Hypothalamus (tissue), 51 donors: ENCODE measurements at regions not wholly inside any gene's neighbourhood (a gene's known extent, or its start where the extent isn't known, plus 50 kb on each side); places are given as distances from the start of the nearest gene placed in this dataset.

Experiments
- DNase-seq, 51 donors: peaks; one replicate each; lab custom pipeline; 2025; lab: John Stamatoyannopoulos, UW

DNA sequence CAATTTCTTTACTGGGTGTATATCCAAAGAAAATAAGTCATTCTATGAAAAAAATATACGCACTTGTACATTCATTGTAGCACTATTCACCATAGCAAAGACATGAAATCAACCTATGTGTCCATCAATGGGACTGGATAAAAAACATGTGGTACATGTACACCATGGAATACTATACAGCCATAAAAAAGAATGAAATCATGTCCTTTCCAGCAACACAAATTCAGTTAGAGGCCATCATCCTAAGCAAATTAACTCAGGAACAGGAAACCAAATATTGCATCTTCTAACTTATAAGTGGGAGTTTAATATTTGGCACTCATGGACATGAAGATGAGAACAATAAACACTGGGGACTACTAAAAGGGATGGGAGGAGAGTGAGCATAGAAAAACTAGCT, 325.7 kb downstream of the TGFB2 start:
- no peak for DNase-seq

DNA sequence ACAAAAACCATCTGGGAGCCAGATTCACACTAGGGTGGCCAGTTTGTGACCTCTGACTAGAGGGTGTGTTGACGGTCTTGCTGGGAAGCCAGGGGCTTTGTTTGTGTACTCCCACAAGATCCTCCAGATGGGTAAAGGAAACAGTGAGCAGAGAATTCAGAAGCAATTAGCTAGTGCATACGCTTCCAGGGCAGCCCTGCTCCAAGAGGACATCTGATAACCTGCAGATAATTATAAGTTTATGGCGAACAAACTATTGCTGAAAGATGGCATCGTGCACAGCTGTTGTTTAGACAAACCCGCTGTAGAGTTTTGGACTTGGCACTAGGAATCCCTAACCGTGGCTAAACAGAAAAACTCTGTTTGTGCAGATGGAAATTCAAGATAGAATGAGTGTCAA, 326.4 kb downstream of the TGFB2 start:
- no peak for DNase-seq

DNA sequence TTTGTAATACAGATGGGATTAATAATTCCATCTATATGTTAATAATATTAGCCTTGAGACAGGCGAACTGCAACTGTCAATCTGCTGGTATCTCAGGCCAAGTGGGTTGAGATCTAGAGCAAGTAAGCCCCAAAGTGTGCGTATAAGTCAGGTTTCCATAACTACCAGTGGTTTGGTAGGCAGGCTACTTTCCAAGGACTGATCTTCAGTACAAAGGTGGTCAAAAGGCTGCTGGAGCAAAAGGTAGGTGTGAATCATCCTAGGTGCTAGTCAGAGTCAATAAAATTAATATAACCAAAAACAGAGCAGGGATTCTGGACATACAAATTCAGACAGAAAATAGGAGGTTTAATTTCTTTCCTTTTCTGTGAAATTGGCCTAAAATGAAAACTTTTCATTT, 328.0 kb downstream of the TGFB2 start:
- DNase-seq, result no peak

DNA sequence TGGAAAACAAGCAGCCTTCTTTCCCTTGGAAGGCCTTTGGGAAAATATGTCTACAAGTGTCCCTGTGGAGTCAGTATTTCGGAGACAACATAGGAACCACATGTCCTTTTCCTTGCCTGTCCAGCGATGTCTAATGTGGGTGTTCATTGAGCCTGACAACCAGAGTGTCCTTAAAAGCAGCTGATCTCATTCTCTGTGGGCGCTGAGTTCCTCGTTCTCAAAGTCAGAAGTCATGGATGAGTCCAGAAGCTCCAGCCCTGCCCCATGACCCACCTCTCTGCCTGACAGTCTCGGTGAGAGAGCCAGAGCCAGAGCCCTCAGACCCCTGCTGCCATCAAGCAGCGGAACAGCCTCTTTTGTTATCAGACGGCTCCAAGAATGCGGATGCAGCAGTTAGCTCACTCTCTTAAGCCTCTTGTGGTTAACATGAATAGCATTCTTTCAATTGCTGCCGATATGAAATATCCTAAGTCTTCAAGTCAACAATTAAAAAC, 329.2 kb downstream of the TGFB2 start:
- DNase-seq, result no peak

DNA sequence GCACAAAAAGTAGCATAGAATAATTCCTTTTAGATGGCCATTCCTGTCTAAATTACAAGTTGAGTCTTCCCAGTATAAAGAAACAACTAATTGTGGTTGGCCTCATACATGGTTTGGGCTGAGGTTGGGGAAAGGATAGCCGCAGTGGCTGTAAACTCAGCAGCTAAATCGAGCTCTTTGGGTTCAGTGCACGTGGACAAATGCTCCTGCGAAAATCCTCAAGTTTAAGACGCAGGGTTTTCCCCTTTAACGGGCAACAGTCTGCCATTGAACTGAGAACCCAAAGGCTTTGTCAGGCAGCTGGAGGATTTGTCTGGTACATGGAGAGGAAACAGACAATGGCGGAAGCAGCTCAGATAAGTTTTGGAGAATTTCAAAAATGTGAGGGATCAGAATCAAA, 331.9 kb downstream of the TGFB2 start:
- no peak for DNase-seq

DNA sequence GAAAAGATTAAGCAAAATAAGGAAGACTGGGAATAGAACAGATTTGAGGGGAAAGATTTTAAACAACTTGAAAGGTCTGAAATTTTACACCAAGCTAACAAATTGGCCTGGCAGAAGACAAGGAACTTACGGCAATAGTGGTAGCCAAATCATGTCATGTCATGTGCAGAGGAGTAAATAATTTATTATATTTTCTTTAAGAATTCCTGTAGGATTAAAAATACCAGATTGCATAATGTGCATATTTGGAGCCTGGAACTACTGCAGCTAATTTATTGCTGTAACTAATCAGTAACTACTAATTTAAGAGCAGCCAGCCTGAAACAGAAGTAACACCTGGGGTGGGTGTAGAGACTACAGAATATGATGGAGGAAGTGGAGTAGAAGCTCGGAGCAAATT, 334.3 kb downstream of the TGFB2 start:
- DNase-seq, result no peak

DNA sequence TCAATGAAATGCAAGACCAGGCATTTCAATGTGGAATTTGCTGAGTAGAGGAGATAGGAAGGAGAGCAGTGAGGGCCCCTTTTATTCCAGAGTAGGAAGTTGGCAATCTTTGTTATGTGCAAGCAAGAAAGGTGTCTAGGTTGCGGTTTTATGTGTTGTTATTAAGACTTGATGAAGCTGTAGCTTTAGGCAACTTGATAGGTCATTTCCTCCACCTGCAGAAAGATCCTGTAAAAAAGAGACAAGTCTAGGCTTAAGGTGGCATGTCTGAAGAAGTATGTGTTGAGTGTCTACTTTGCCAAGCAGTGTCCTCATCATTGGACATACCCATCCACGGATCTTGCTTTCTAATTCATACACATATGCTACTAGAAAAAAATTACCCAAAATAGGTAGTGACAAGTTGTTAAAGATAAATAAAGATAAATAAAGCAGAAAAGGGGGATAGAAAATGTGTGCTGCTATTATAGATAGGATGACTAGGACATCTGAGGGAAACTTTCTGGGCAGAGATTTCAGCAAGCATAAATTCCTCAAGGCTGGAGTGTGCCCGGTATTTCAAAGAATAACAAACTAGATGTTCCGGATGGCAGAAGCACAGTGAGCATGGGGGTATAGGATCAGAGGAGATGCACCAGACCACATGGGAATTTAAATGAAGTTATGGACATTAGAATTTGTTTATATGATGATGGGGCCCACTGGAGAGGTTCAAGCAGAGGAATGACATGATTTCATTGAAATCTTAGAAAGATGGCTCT, 335.0 kb downstream of the TGFB2 start:
- DNase-seq, result no peak

DNA sequence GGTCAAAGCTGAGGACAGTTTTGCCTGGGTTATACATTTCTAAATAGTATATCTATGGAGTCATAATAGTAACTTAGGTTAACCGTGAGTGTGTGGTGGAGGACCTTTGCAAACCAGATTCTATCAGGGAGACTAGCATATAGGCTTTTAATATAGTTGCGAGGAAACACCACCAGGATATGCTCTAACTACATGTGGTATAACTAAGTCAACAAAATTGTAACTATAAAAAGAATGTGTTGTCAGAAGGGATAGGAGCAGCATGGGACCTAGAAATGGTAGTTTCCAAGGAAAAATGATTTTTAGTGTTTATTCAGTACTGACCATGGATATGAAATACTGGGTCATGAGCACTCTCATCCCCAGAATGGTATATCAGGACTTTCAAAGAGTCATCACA, 338.1 kb downstream of the TGFB2 start:
- no peak for DNase-seq

DNA sequence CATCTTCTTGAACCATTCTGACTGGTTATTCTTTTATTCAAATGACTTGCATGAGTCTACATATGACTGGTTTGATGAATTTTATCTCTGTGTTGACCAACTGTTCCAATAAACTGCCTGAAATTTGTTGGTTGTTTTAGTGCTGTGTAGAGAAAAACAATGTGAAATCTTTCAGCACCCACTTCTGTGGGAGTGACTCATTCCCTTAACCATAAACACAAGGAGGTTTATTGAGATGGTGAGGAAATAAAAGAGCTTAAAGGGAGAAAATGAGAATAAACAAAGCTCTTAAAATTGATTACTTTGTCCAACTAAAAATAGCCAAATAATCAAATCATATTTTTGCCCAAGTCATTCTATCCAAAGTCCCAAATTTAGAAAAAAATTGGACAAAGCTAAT, 341.1 kb downstream of the TGFB2 start:
- DNase-seq, result no peak

DNA sequence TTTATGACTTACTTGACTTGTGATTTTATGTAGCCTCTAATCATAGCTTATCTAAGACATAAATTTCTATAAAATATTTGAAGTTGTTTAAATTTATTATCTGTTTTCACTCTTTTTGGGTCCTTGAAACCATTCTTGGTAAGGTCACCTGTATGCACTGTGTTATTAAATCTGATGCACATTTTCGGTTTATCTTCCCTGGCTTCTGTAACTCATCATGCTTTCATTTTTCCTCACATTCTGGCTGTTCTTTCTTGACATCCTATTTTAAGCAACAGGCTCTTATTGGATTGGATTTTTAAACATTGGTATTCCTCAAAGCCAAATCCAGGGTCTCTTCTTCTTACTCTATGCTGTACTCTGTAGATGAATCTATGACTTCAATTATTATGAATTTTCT, 341.6 kb downstream of the TGFB2 start:
- DNase-seq, result no peak

DNA sequence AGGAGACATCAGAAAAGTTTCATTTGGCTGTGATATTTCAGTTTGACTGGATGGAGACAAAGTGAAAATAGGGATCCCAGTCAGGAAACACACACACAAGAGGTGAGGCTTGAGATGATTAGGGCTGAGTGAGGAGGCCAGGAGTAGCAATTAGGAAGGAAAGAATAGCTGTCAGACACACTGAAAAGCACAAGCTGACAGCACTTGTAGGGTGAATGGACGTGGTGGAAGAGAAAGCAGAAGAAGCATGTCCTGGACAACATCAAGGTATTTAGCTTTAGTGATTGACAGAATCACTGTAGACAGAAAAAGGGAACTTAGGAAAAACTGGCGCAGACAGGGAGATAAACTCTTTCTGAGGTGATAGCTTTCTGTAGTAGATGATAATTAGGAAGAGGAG, 347.7 kb downstream of the TGFB2 start:
- no peak for DNase-seq

DNA sequence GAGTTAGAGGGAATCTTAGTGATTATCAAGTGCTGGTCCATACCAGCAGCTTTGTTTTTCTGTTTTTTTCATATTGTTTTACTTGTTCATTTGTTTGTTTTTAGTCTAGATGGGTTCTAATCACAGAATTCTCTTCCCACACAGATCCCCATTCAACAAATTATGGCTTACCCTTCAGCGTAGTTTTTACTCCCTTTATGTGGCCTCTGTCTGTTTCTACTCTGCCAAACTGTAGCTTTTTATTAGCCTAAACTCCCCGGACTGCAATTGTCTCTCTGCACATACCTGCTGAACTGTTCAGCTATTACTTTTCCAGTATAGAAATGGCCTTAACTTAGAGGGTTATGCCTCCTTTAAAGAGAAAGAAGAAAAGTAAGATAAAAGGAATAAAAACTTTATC, 348.5 kb downstream of the TGFB2 start:
- DNase-seq, result no peak

DNA sequence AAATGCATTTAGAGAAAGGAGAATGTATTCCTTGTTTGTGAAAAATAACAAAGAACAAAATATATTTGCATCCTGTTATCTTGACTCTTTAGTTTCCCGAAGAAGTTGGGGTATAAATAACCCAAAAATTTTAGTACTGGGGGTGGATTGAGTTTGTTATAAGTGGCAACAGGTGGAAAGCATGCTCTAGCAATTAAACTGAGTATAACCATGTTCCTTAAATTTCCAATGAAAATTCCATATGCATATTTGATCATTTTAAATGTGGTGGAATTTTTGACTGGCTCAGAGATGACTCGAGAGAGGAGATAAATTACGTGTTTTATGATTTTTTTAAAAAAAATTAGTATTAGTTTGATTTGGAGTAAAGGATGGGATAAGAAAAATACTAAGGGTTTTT, 348.9 kb downstream of the TGFB2 start:
- DNase-seq, result no peak

DNA sequence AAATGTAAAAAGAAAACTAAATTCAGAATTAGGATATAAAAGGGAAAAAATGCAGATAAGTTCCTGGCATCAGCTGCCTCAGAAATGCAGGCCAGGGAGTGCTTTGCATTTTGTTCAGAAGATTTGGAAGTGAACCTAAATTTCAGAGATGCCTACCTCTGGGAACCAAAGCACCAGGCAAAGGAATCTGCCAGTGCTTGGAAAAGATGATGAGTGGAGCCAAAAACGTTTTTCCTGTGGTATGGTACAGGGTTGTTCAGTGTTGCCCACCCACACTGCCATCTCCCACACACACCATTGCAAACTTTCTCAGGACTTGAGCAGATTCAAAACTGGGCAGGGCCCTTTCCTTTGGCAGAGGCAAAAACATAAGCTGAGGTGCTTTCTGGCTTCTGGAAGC, 349.5 kb downstream of the TGFB2 start:
- no peak for DNase-seq

DNA sequence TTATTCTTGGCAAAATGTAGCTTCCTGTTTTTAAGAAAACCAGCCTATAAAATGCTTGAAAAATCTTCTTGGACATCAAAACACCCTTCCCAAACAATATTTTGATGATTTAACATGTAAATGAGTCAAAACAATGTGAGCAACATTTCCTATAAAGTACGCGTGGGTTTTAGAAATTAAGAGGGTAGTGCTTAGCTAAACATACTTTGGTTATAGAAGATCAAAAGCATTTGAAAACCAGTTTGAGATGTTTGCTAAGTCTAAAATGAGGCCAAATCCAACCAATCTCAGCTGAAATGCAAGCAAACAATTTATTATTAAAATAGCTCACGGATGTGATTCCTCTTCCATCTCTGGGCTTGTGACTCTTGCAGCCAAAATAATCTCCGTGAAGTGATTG, 350.4 kb downstream of the TGFB2 start:
- DNase-seq, result no peak

DNA sequence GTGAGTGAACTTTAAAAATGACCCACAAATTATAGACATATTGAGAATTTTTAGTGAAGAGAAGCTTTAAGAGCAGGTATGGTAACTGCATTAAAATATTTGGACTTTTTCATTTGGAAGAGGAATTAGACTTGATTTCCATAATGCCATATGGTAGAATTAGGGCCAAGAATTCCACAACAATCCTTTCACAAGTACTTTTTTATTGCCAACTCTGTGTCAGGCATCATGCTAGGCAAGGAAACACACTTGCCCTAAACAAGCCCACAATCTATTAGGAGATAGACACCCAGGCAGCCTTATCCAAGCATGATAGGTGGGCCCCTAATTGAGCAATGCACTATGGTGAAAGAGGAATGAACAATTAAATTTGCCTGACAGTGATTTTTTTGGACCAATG, 353.0 kb downstream of the TGFB2 start:
- no peak for DNase-seq

DNA sequence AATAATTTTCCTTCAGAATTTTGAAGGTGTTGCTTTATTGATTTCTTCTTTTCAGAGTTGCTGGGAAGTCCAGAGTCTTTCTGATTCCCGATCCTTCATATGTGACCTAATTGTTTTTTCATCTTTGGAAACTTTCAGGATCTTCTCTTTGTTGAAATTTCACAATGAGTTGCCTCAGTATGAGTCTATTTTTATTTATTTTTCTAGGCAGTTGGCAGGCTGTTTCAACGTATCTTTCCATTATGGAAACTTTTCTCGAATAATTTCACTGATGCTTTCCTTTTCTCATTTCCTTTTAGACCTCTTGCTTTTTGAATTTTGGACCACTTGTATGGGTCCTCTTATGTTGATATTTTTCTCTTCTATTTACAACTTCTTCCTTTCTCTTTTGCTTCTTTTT, 354.3 kb downstream of the TGFB2 start:
- no peak for DNase-seq

DNA sequence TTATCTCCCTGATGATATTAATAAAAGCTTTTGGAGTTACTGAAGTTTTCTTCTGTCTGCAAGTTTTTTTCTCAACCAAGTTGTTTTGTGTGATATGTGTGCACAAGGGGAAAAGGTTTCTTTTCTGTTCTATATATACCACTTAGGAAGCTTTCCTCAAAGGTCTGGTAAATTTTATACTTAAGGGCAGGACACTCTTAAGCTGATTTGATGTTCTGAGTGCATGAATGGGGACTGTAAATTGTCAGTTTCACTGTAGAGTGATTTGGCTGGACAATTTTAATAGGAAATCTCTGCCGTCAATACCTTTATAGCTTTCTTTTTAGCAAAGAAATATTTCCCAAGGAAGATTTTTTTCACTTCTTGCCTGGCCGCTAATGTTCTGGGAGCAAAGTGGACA, 354.7 kb downstream of the TGFB2 start:
- no peak for DNase-seq

DNA sequence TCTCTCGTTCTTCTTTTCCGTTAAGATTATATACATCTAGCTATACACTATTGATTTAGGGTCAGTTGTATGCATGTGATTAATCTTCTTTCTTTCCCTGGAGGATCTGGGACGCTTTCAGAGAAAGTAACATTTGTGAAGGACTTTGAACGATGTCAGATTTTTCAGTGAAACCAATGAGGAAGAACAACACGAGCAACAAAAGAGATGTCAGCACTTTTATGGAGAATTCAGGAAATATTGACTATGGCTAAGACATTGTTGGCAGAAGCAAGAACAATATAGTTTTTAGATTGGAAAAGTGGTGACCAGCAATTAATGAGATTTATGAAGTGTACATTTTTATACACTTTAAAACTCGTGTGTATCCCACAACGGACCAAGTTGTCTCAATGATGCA, 355.5 kb downstream of the TGFB2 start:
- DNase-seq, result no peak

DNA sequence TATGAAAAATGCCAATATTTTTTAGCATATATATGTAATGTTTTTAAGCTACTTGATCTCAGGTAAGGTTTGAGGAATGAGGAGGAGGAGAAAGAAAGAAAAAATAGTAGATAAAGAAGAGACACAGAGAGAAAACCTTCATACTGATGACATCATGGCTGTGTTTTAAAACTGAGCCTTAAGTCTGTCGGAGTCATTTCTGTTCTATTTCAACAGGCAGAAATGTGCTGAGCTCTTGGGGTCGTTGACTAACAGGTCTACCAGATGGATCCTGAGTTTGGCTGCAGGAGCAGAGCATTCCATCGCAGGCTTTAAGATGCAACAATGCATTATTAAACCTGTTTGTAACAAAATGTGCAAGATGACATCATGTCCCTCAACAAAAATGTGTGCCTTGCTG, 356.0 kb downstream of the TGFB2 start:
- DNase-seq, result no peak

DNA sequence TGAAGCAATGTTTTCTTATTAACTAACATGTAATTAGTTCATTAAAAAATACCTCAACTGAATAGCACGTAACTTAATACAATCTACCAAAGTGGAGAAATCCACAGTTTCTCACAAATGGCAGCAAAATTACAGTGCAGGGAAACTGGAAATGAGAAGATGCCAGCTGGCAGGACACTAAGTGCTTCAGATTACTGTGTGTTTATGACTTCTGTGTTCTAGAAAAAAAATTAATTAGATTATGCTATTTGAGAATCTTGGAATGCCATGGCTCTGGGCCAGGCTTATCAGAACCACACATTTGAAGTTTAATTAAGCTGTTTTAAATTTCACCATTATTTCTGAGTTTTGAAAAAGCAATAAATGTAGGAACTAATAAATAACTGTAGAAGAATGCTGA, 357.6 kb downstream of the TGFB2 start:
- no peak for DNase-seq

DNA sequence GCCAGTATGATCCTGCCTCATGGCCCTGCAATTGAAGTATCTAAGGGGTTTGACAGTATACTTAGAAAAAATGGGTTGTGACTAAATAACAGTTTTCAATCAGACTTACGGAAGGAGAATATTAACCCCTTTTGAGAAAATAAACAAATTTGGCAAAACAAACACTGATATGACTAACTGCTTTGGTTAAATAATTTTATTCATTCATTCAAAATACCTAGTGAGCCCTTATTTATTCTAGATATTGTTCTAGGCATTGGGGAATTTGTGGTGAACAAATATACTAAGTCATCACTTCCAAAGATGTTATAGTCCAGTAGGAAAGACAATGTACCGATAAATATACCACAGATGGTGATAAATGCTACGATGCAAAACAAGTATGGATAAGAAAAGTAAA, 358.7 kb downstream of the TGFB2 start:
- DNase-seq, result no peak

DNA sequence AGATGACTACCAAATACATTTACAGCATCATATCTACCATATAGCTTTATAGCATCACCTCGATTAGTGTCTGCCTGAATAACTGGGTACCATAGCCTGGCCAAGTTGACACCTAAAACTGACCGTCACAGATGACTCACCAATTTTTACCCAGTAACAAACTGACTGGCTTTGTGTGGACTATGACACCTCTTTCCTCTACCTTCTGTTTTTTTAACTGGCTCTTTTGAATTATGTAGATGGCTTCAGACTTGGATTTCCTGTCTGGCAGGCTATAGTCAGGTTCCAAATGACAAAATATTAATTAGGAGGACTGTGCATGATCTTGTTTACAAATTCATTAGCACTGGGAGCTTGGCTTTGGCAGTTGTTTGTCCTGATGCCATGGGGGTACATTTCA, 360.3 kb downstream of the TGFB2 start:
- no peak for DNase-seq
